Neural cell (in vitro differentiated cells): ENCODE measurements at regions not wholly inside any gene's neighbourhood (a gene's known extent, or its start where the extent isn't known, plus 50 kb on each side); places are given as distances from the start of the nearest gene placed in this dataset.

Experiments
- H2AFZ ChIP-seq: fragments of 200-600, 300-800 bp; sonication (generic), shearing (Covaris generic); 2 replicates; pipeline ENCODE4 v1.6.0; 2014; ENCODE audit warnings: low read depth, mild to moderate bottlenecking, antibody characterized with exemption, low read length, moderate library complexity
- H3F3A ChIP-seq: fragments of 200-600 bp; shearing (Covaris generic); 2 replicates; pipeline ENCODE4 v1.6.1; 2016; ENCODE audit warnings: mild to moderate bottlenecking, moderate library complexity, mixed read lengths, antibody characterized with exemption, low read length; ENCODE audit not compliant: insufficient read depth, poor library complexity, severe bottlenecking
- H3K27ac ChIP-seq: fragments of 200-600, 300-800 bp; sonication (generic), shearing (Covaris generic); 2 replicates; pipeline ENCODE4 v1.5.1; 2014; ENCODE audit warnings: mild to moderate bottlenecking, low read length, moderate library complexity
- H3K27me3 ChIP-seq: fragments of 300-800, 200-600 bp; sonication (generic), shearing (Covaris generic); 2 replicates; pipeline ENCODE4 v1.6.0; 2014; ENCODE audit warnings: mild to moderate bottlenecking, low read depth, low read length, moderate library complexity; ENCODE audit not compliant: insufficient read depth
- H3K36me3 ChIP-seq: fragments of 300-800, 200-600 bp; sonication (generic), shearing (Covaris generic); 2 replicates; pipeline ENCODE4 v1.5.1; 2014; ENCODE audit warnings: mild to moderate bottlenecking, antibody characterized with exemption, low read length, moderate library complexity; ENCODE audit not compliant: insufficient read depth
- H3K4me2 ChIP-seq: fragments of 300-800, 200-600 bp; sonication (generic), shearing (Covaris generic); 2 replicates; pipeline ENCODE4 v1.6.0; 2014; ENCODE audit warnings: mild to moderate bottlenecking, low read length
- H3K4me3 ChIP-seq: fragments of 300-800, 200-600 bp; sonication (generic), shearing (Covaris generic); 2 replicates; pipeline ENCODE4 v1.5.1; 2014; ENCODE audit warnings: mild to moderate bottlenecking, low read length, moderate library complexity
- H3K79me2 ChIP-seq: fragments of 200-600 bp; shearing (Covaris generic); replicated peaks from 2 replicates; pipeline ENCODE4 v1.6.0; 2014; ENCODE audit warnings: mild to moderate bottlenecking, low read length, moderate library complexity; ENCODE audit not compliant: insufficient read depth
- H3K9ac ChIP-seq: fragments of 300-800, 200-600 bp; sonication (generic), shearing (Covaris generic); 2 replicates; pipeline ENCODE4 v1.6.1; 2016; ENCODE audit warnings: mild to moderate bottlenecking, low read length, mixed read lengths
- H3K9me2 ChIP-seq: fragments of 200-600 bp; shearing (Covaris generic); 2 replicates; pipeline ENCODE4 v1.6.1; 2016; ENCODE audit warnings: mild to moderate bottlenecking, low read length, mixed read lengths; ENCODE audit not compliant: insufficient read depth
- H3K9me3 ChIP-seq: fragments of 200-600, 300-800 bp; sonication (generic), shearing (Covaris generic); 2 replicates; pipeline ENCODE4 v1.6.1; 2016; ENCODE audit warnings: mild to moderate bottlenecking, mixed run types, low read length, moderate library complexity, mixed read lengths
- H4K20me1 ChIP-seq: fragments of 200-600 bp; shearing (Covaris generic); 2 replicates; pipeline ENCODE4 v1.6.1; 2016; ENCODE audit warnings: mild to moderate bottlenecking, mixed run types; ENCODE audit not compliant: insufficient read depth
- EP300 ChIP-seq: fragments of 450-650 bp; conservative IDR thresholded peaks from 2 replicates; pipeline ENCODE4 v1.6.1; 2014; ENCODE audit warnings: antibody characterized with exemption, mild to moderate bottlenecking, moderate library complexity; ENCODE audit not compliant: poor library complexity, severe bottlenecking
- EZH2 ChIP-seq: fragments of 200-600, 300-800 bp; shearing (Covaris generic), sonication (generic); IDR thresholded peaks from 2 replicates; pipeline ENCODE4 v1.6.1; 2014; ENCODE audit warnings: antibody characterized with exemption, low read length, borderline replicate concordance, mild to moderate bottlenecking; ENCODE audit not compliant: insufficient read depth, poor library complexity, severe bottlenecking
- MXI1 ChIP-seq: fragments of 450-650 bp; conservative IDR thresholded peaks from 2 replicates; pipeline ENCODE4 v1.6.1; 2014; ENCODE audit warnings: antibody characterized with exemption, mild to moderate bottlenecking; ENCODE audit not compliant: poor library complexity, severe bottlenecking
- POLR2AphosphoS5 ChIP-seq: IDR thresholded peaks from 2 replicates; pipeline ENCODE4 v1.6.1; 2012
- RAD21 ChIP-seq: fragments of 450-650 bp; conservative IDR thresholded peaks from 2 replicates; pipeline ENCODE4 v1.6.1; 2014; ENCODE audit warnings: antibody characterized with exemption, mild to moderate bottlenecking, moderate library complexity
- SMC3 ChIP-seq: fragments of 450-650 bp; conservative IDR thresholded peaks from 2 replicates; pipeline ENCODE4 v1.6.1; 2014; ENCODE audit warnings: antibody characterized with exemption, mild to moderate bottlenecking, moderate library complexity; ENCODE audit not compliant: poor library complexity
- TAF1 ChIP-seq: IDR thresholded peaks from 2 replicates; pipeline ENCODE4 v1.6.1; 2012; ENCODE audit warnings: low read depth
- TF ChIP-seq, protein P1 (sequence below): fragments of 450-650 bp; IDR thresholded peaks from 2 replicates; pipeline ENCODE4 v1.5.1; 2014; ENCODE audit warnings: antibody characterized with exemption, mild to moderate bottlenecking, moderate library complexity; ENCODE audit not compliant: poor library complexity, severe bottlenecking
- TF ChIP-seq, protein P2 (sequence below): IDR thresholded peaks from 2 replicates; pipeline ENCODE4 v1.6.1; 2012; ENCODE audit warnings: borderline replicate concordance

DNA sequence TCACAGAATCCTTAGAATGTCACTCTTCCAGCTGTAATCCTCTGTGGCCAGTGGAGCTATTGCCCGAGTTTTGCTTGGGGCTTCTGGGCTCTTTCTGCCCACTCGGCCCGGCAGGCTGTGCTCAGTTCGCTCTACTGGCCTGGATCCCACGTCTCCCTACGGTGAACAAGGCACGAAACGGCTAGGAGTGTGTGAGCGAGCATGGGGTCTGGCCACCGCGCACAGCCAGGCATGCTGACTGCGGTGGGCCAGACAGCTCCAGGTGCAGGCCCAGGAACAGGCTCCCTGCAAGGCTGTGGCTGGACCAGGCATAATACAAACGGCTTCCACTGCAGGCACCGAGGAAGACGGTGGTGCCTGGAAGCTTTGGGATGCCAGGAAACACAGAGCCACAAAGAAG, 2035.5 kb upstream of the ACO1 start:
- no peaks in the 10 kb centered on the region for H4K20me1 ChIP-seq
- H2AFZ ChIP-seq, result no peak overlapping the region
- H3K9ac ChIP-seq, result no peak overlapping the region
- TF ChIP-seq MXI1 (no peak), EZH2 (no peak), EP300 (no peak), POLR2AphosphoS5 (no peak), SMC3 (no peak), RAD21 (no peak), TAF1 (no peak)
- TF ChIP-seq, protein P1, sequence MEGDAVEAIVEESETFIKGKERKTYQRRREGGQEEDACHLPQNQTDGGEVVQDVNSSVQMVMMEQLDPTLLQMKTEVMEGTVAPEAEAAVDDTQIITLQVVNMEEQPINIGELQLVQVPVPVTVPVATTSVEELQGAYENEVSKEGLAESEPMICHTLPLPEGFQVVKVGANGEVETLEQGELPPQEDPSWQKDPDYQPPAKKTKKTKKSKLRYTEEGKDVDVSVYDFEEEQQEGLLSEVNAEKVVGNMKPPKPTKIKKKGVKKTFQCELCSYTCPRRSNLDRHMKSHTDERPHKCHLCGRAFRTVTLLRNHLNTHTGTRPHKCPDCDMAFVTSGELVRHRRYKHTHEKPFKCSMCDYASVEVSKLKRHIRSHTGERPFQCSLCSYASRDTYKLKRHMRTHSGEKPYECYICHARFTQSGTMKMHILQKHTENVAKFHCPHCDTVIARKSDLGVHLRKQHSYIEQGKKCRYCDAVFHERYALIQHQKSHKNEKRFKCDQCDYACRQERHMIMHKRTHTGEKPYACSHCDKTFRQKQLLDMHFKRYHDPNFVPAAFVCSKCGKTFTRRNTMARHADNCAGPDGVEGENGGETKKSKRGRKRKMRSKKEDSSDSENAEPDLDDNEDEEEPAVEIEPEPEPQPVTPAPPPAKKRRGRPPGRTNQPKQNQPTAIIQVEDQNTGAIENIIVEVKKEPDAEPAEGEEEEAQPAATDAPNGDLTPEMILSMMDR, result no peak
- TF ChIP-seq, protein P2, sequence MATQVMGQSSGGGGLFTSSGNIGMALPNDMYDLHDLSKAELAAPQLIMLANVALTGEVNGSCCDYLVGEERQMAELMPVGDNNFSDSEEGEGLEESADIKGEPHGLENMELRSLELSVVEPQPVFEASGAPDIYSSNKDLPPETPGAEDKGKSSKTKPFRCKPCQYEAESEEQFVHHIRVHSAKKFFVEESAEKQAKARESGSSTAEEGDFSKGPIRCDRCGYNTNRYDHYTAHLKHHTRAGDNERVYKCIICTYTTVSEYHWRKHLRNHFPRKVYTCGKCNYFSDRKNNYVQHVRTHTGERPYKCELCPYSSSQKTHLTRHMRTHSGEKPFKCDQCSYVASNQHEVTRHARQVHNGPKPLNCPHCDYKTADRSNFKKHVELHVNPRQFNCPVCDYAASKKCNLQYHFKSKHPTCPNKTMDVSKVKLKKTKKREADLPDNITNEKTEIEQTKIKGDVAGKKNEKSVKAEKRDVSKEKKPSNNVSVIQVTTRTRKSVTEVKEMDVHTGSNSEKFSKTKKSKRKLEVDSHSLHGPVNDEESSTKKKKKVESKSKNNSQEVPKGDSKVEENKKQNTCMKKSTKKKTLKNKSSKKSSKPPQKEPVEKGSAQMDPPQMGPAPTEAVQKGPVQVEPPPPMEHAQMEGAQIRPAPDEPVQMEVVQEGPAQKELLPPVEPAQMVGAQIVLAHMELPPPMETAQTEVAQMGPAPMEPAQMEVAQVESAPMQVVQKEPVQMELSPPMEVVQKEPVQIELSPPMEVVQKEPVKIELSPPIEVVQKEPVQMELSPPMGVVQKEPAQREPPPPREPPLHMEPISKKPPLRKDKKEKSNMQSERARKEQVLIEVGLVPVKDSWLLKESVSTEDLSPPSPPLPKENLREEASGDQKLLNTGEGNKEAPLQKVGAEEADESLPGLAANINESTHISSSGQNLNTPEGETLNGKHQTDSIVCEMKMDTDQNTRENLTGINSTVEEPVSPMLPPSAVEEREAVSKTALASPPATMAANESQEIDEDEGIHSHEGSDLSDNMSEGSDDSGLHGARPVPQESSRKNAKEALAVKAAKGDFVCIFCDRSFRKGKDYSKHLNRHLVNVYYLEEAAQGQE, result no peak
- no peaks in the 10 kb centered on the region for H3F3A ChIP-seq
- no peak overlapping the region for H3K4me3 ChIP-seq
- no peaks in the 10 kb centered on the region for H3K79me2 ChIP-seq
- no peak overlapping the region for H3K27ac ChIP-seq
- H3K9me3 ChIP-seq, result no peaks in the 10 kb centered on the region
- H3K27me3 ChIP-seq, result no peaks in the 10 kb centered on the region
- no peaks in the 10 kb centered on the region for H3K36me3 ChIP-seq
- H3K9me2 ChIP-seq, result no peaks in the 10 kb centered on the region
- no peak overlapping the region for H3K4me2 ChIP-seq

DNA sequence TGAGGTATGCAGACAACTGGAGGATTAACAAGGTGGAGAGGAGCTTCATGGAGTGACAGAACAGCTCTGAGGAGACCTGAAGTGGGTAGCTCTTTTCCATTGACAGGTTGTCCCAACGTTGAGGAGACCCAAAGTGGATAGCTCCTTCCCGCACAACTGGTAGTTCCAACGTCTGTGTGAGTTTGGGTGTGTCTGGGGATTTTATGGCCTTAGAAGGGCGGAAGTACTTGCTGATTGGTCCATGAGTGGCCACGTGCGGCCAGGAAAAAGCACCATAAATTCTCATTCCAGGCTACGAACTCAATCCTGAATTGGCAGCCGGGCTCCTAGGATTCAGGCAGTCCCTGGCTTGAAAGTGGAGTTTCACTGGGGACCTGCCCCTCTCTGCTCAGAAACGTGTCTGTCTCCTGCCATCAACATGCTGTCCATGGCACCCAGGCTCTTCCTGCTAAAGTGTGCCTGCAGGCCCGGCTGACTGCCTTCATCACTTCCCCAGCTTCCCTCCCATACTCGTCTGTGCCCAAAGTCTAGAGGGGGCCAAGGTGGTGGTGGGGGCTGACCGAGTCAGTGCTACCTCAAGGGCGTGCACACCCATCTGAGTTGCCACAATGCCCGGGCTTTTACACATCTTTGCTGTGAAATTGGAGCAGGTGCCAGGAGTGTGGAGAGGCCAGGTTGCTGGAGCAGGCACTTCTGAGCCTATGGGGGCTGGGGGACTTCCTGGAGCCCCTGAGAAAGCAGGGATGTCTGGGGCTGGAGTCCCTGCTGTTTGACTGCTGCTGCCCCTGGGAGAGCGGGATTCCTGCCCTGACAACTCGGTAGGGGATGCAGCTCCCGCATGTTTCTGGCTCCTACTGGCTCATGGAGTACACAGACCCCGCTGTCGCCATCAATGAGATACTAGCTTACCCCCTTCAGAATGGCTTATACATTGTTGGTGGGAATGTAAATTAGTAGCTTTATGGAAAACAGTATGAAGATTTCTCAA, 2034.6 kb upstream of the ACO1 start:
- no peaks in the 10 kb centered on the region for H3K36me3 ChIP-seq
- no peaks in the 10 kb centered on the region for H3K79me2 ChIP-seq
- no peak overlapping the region for H2AFZ ChIP-seq
- no peak overlapping the region for H3K9ac ChIP-seq
- H3F3A ChIP-seq, result no peaks in the 10 kb centered on the region
- no peaks in the 10 kb centered on the region for H3K9me2 ChIP-seq
- H4K20me1 ChIP-seq, result no peaks in the 10 kb centered on the region
- no peaks in the 10 kb centered on the region for H3K9me3 ChIP-seq
- H3K27ac ChIP-seq, result no peak overlapping the region
- H3K4me3 ChIP-seq, result no peak overlapping the region
- no peaks in the 10 kb centered on the region for H3K27me3 ChIP-seq
- H3K4me2 ChIP-seq, result no peak overlapping the region
- TF ChIP-seq TAF1 (no peak), EP300 (no peak), SMC3 (no peak), RAD21 (no peak), POLR2AphosphoS5 (no peak), MXI1 (no peak), EZH2 (no peak)
- TF ChIP-seq, protein P1, result no peak
- TF ChIP-seq, protein P2, result no peak
